HCT116 (cell line): ENCODE measurements at regions not wholly inside any gene's neighbourhood (a gene's known extent, or its start where the extent isn't known, plus 50 kb on each side); places are given as distances from the start of the nearest gene placed in this dataset.

ENCODE experiments used
- ATAC-seq: fragments of 200-7000 bp; cut with Tn5 transposase; 2 replicates; pipeline ENCODE4 v1.9.1; 2020; ENCODE audit warnings: mild to moderate bottlenecking, moderate library complexity
- BruUV-seq: library from RNA; stranded (reverse); fragments of 400-500 nt; replicated peaks from 2 replicates; lab custom pipeline; 2021; lab: Mats Ljungman, UMichigan
- CTCF ChIA-PET: fragments of 300-600 bp; sonication (Branson Sonifier 250); formaldehyde crosslinking; loops from one replicate; lab custom pipeline; 2021; ENCODE audit warnings: antibody characterized with exemption; lab: Charles Lee
- POLR2A ChIA-PET: fragments of 300-600, 350-600 bp; sonication (Branson Sonifier 250); formaldehyde crosslinking; loops from one replicate; lab custom pipeline; 2021; ENCODE audit warnings: antibody characterized with exemption; lab: Charles Lee
- RAD21 ChIA-PET, 2 experiments: fragments of 300-600 bp; sonication (Branson Sonifier 250); formaldehyde crosslinking; loops; one replicate each; lab custom pipeline; 2023; ENCODE audit warnings: low total read pairs in 2 of 2; ENCODE audit not compliant: uncharacterized antibody in 2 of 2, unreplicated experiment in 2 of 2, low non-redundant PET in 1 of 2; lab: Charles Lee
- DNase-seq: peaks from one replicate; pipeline ENCODE4 v3.0.0-alpha.2; 2010; ENCODE audit warnings: low read depth, low spot score
- H2AFZ ChIP-seq: fragments of 200-600 bp; shearing (Covaris generic), sonication (generic); 2 replicates; pipeline ENCODE4 v1.6.1; 2017; ENCODE audit warnings: low read depth, mixed run types, mixed read lengths, antibody characterized with exemption, low read length; ENCODE audit not compliant: poor library complexity, severe bottlenecking
- H3K27ac ChIP-seq: 2 replicates; pipeline ENCODE4 v1.5.1; 2012; ENCODE audit warnings: low read depth, low read length
- H3K27me3 ChIP-seq: fragments of 200-600 bp; sonication (generic); 2 replicates; pipeline ENCODE4 v1.6.1; 2016; ENCODE audit warnings: mixed run types, low read length, mixed read lengths; ENCODE audit not compliant: insufficient read depth
- H3K36me3 ChIP-seq, 2 experiments: fragments of 200-500 bp in 1 of 2; fragments of 200-600 bp in 1 of 2; sonication (Bioruptor generic) in 1 of 2; sonication (generic) in 1 of 2; 2 replicates each; pipeline versions ENCODE4 v1.5.1 to v1.6.1; 2014 to 2016; ENCODE audit warnings: low read length in 2 of 2, inconsistent platforms in 1 of 2, mixed read lengths in 1 of 2, mixed run types in 1 of 2; ENCODE audit not compliant: insufficient read depth in 2 of 2, control insufficient read depth in 1 of 2
- H3K4me1 ChIP-seq, 2 experiments: fragments of 200-600 bp in 1 of 2; sonication (generic) in 1 of 2; 2 replicates each; pipeline versions ENCODE4 v1.5.1 to v1.6.1; 2012 to 2017; ENCODE audit warnings: low read length in 2 of 2, inconsistent platforms in 1 of 2, mild to moderate bottlenecking in 1 of 2, mixed read lengths in 1 of 2, mixed run types in 1 of 2, moderate library complexity in 1 of 2; ENCODE audit not compliant: insufficient read depth in 2 of 2, control insufficient read depth in 1 of 2
- H3K4me2 ChIP-seq: fragments of 200-600 bp; sonication (generic); 2 replicates; pipeline ENCODE4 v1.6.1; 2017; ENCODE audit warnings: mixed run types, low read length, mixed read lengths
- H3K4me3 ChIP-seq, 2 experiments: fragments of 200-600 bp in 1 of 2; sonication (generic) in 1 of 2; replicated peaks in 1 of 2; 2 replicates each; pipeline ENCODE4 v1.5.1; 2011 to 2016; ENCODE audit warnings: low read length in 2 of 2, control low read depth in 1 of 2, low read depth in 1 of 2, mild to moderate bottlenecking in 1 of 2, mixed read lengths in 1 of 2, mixed run types in 1 of 2
- H3K79me2 ChIP-seq: fragments of 200-600 bp; sonication (generic); 2 replicates; pipeline ENCODE4 v1.6.1; 2017; ENCODE audit warnings: mild to moderate bottlenecking, mixed run types, low read length, moderate library complexity, mixed read lengths; ENCODE audit not compliant: insufficient read depth
- H3K9ac ChIP-seq: fragments of 200-600 bp; sonication (generic); 2 replicates; pipeline ENCODE4 v1.6.1; 2016; ENCODE audit warnings: low read length, mixed read lengths
- H3K9me2 ChIP-seq: fragments of 200-600 bp; sonication (generic), shearing (Covaris generic); 2 replicates; pipeline ENCODE4 v1.6.1; 2017; ENCODE audit warnings: mixed run types, mild to moderate bottlenecking, moderate library complexity; ENCODE audit not compliant: insufficient read depth
- H3K9me3 ChIP-seq, 2 experiments: fragments of 200-500 bp in 1 of 2; fragments of 200-600 bp in 1 of 2; sonication (Bioruptor generic) in 1 of 2; sonication (generic) in 1 of 2; 2 replicates each; pipeline ENCODE4 v1.6.1; 2014 to 2017; ENCODE audit warnings: low read length in 2 of 2, mixed read lengths in 2 of 2, inconsistent platforms in 1 of 2, low read depth in 1 of 2, mild to moderate bottlenecking in 1 of 2, mixed run types in 1 of 2, moderate library complexity in 1 of 2; ENCODE audit not compliant: control insufficient read depth in 1 of 2, insufficient read depth in 1 of 2
- H4K20me1 ChIP-seq: fragments of 200-600 bp; sonication (generic), shearing (Covaris generic); 2 replicates; pipeline ENCODE4 v1.6.1; 2017; ENCODE audit warnings: mixed run types, mild to moderate bottlenecking, moderate library complexity; ENCODE audit not compliant: insufficient read depth
- CBX3 ChIP-seq: IDR thresholded peaks from 2 replicates; pipeline ENCODE4 v1.6.1; 2012; ENCODE audit warnings: low read depth
- ELF1 ChIP-seq: IDR thresholded peaks from 2 replicates; pipeline ENCODE4 v1.6.1; 2012; ENCODE audit warnings: low read depth, borderline replicate concordance
- EZH2 ChIP-seq: fragments of 200-600 bp; sonication (generic); IDR thresholded peaks from 2 replicates; pipeline ENCODE4 v1.6.1; 2017; ENCODE audit warnings: antibody characterized with exemption, mixed run types
- EZH2phosphoT487 ChIP-seq: fragments of 200-600 bp; IDR thresholded peaks from 2 replicates; pipeline ENCODE4 v1.6.1; 2018; ENCODE audit warnings: antibody characterized with exemption, borderline replicate concordance
- POLR2AphosphoS5 ChIP-seq: IDR thresholded peaks from 2 replicates; pipeline ENCODE4 v1.6.1; 2011; ENCODE audit warnings: mild to moderate bottlenecking, low read depth, low read length, moderate library complexity
- RAD21 ChIP-seq: IDR thresholded peaks from 2 replicates; pipeline ENCODE4 v1.6.1; 2012; ENCODE audit warnings: low read depth, mild to moderate bottlenecking
- SIN3A ChIP-seq: IDR thresholded peaks from 2 replicates; pipeline ENCODE4 v1.6.1; 2012; ENCODE audit warnings: low read depth
- SP1 ChIP-seq: IDR thresholded peaks from 2 replicates; pipeline ENCODE4 v1.6.1; 2012; ENCODE audit warnings: low read depth
- TCF7L2 ChIP-seq: IDR thresholded peaks from 2 replicates; pipeline ENCODE4 v1.7.0; 2011; ENCODE audit warnings: borderline replicate concordance, inconsistent platforms; ENCODE audit not compliant: insufficient read depth, insufficient read length; ENCODE audit errors: extremely low read depth
- YY1 ChIP-seq: IDR thresholded peaks from 2 replicates; pipeline ENCODE4 v1.6.1; 2011; ENCODE audit warnings: low read length, low read depth, moderate library complexity, mild to moderate bottlenecking; ENCODE audit not compliant: insufficient replicate concordance; ENCODE audit errors: extremely low read depth
- intact Hi-C: fragments of 100-400 bp; cut with micrococcal nuclease; formaldehyde crosslinking; loops from 2 replicates; pipeline ENCODE4 v1.10.0; 2022
- TF ChIP-seq, protein P1 (sequence below): IDR thresholded peaks from 2 replicates; pipeline ENCODE4 v1.6.1; 2012
- TF ChIP-seq, protein P2 (sequence below), 3 experiments: fragments of 200-600 bp in 1 of 3; sonication (generic) in 1 of 3; IDR thresholded peaks in 2 of 3; conservative IDR thresholded peaks in 1 of 3; 2 replicates each; pipeline ENCODE4 v1.5.1; 2012 to 2017; ENCODE audit warnings: low read depth in 2 of 3, low read length in 2 of 3, antibody characterized with exemption in 1 of 3, borderline replicate concordance in 1 of 3, control low read depth in 1 of 3, mild to moderate bottlenecking in 1 of 3, mixed read lengths in 1 of 3, mixed run types in 1 of 3, moderate library complexity in 1 of 3; ENCODE audit not compliant: insufficient read depth in 1 of 3
- TF ChIP-seq, protein P3 (sequence below): IDR thresholded peaks from 2 replicates; pipeline ENCODE4 v1.6.1; 2012

DNA sequence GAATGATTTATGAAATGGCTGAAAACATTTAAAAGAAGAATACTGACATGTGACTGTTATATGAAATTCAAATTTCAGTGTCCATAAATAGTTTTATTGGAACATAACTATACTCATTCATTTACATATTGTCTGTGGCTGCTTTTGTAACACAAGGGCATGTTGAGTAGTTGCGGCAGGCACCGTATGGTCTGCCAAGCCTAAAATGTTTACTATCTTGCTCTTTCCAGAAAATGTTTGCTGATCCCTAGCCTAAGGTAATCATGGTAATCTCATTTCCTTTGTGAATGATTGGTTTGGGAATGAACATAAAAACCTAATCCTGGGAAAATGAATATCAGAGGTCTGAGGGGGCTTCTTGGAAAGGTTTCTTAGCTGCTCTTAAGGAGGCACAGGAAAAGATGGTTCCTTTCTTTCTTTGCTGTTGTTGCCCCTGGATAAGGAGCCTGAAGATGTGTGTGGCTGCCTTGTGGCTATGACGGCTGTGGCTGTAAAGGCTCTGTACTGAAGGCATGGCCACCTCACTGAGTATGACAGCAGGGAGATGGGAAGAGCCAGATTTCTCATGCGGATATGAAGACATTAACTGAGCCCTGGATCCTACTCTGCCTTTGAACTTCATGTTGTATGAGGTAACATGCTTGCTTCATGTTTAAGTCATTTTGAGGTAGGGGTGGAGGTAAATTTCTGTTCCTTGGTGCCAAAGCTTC lies 419.4 kb upstream of the CLINT1 start:
- Histone ChIP-seq H2AFZ (no peak overlapping the region), H3K9me3 (no peaks in the 10 kb centered on the region), H3K27me3 (peaks cover 6% of the 10 kb centered on the region), H3K9me2 (no peaks in the 10 kb centered on the region), H3K4me2 (no peak overlapping the region), H4K20me1 (no peaks in the 10 kb centered on the region), H3K27ac (no peak overlapping the region), H3K4me3 (no peak overlapping the region), H3K4me1 (no peaks in the 10 kb centered on the region), H3K36me3 (no peaks in the 10 kb centered on the region), H3K9ac (no peak overlapping the region), H3K79me2 (no peaks in the 10 kb centered on the region)
- POLR2A ChIA-PET: no interaction called here
- ATAC-seq: no peak
- TF ChIP-seq SIN3A (no peak), YY1 (no peak)
- TF ChIP-seq, protein P1, sequence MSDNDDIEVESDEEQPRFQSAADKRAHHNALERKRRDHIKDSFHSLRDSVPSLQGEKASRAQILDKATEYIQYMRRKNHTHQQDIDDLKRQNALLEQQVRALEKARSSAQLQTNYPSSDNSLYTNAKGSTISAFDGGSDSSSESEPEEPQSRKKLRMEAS: no peak
- TF ChIP-seq, protein P2, sequence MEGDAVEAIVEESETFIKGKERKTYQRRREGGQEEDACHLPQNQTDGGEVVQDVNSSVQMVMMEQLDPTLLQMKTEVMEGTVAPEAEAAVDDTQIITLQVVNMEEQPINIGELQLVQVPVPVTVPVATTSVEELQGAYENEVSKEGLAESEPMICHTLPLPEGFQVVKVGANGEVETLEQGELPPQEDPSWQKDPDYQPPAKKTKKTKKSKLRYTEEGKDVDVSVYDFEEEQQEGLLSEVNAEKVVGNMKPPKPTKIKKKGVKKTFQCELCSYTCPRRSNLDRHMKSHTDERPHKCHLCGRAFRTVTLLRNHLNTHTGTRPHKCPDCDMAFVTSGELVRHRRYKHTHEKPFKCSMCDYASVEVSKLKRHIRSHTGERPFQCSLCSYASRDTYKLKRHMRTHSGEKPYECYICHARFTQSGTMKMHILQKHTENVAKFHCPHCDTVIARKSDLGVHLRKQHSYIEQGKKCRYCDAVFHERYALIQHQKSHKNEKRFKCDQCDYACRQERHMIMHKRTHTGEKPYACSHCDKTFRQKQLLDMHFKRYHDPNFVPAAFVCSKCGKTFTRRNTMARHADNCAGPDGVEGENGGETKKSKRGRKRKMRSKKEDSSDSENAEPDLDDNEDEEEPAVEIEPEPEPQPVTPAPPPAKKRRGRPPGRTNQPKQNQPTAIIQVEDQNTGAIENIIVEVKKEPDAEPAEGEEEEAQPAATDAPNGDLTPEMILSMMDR (IDR thresholded peaks at IDR 0.05 in 2 of 3, conservative IDR thresholded peaks at IDR 0.05 in 1 of 3; ENCODE audit: borderline replicate concordance in 1 of 3, insufficient read depth in 1 of 3, low read depth in 2 of 3, low read length in 2 of 3): no peak
- TF ChIP-seq, protein P3, sequence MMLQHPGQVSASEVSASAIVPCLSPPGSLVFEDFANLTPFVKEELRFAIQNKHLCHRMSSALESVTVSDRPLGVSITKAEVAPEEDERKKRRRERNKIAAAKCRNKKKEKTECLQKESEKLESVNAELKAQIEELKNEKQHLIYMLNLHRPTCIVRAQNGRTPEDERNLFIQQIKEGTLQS: no peak
- no TSS peak for BruUV-seq
- CTCF ChIA-PET: no interaction called here
- no peak for DNase-seq
- intact Hi-C loops: no loop called here
- RAD21 ChIA-PET: no interaction called here

DNA sequence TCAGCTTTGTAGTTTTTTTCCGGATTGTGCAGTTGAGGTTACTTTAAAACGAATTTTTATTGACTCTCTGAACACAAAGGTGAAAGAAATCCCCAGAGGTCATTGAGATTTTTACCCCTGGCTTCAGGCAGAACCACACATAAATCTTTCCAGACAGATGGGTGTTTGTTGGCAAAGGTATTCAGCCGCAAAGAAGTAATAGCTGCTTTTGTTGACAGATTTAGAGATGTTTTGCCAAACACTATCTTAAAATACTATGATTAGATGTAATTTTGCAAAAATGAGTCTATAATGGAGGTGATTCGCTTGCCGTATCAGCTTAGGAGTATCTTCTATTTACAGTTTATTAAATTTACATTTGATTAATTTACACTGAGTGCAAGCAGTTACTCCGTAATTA lies 418.3 kb upstream of the CLINT1 start:
- H3K36me3 ChIP-seq: no peaks in the 10 kb centered on the region
- ChIA-PET POLR2A (no interaction called here), RAD21 (no interaction called here)
- no peaks in the 10 kb centered on the region for H3K9me3 ChIP-seq
- ATAC-seq: no peak
- no peak overlapping the region for H3K9ac ChIP-seq
- TF ChIP-seq, protein P3: no peak
- TF ChIP-seq ELF1 (no peak), TCF7L2 (no peak), EZH2 (no peak), EZH2phosphoT487 (no peak), YY1 (no peak), CBX3 (no peak), POLR2AphosphoS5 (no peak), RAD21 (no peak), SP1 (no peak)
- TF ChIP-seq, protein P2 (IDR thresholded peaks at IDR 0.05 in 2 of 3, conservative IDR thresholded peaks at IDR 0.05 in 1 of 3; ENCODE audit: borderline replicate concordance in 1 of 3, insufficient read depth in 1 of 3, low read depth in 2 of 3, low read length in 2 of 3): no peak
- TF ChIP-seq, all 23 proteins: peak for 0
- intact Hi-C loops: no loop called here
- Histone ChIP-seq H4K20me1 (no peaks in the 10 kb centered on the region), H3K9me2 (no peaks in the 10 kb centered on the region), H3K4me3 (no peak overlapping the region), H3K4me2 (no peak overlapping the region), H3K4me1 (no peaks in the 10 kb centered on the region), H3K79me2 (no peaks in the 10 kb centered on the region), H3K27ac (no peak overlapping the region), H2AFZ (no peak overlapping the region), H3K27me3 (peaks cover 13% of the 10 kb centered on the region)
- BruUV-seq: no TSS peak
- CTCF ChIA-PET: no interaction called here
- DNase-seq: no peak
